ENCODE measurements at regions not wholly inside any gene's neighbourhood (a gene's known extent, or its start where the extent isn't known, plus 50 kb on each side); places are given as distances from the start of the nearest gene placed in this dataset.

- no peak overlapping the region for H3K27ac ChIP-seq
- no peaks in the 10 kb centered on the region; the same call in none of the 2 replicates for H3K36me3 ChIP-seq
- peaks cover 6% of the 10 kb centered on the region for H3K4me1 ChIP-seq
- no peak overlapping the region for H3K4me3 ChIP-seq
- H3K27me3 ChIP-seq: no peaks in the 10 kb centered on the region
- DNase-seq: no peak
- H3K9me3 ChIP-seq (replicated peaks): peaks cover 14% of the 10 kb centered on the region
These were observed 63.7 kb upstream of the CAMK1G start for GRCh38 chr1:209519786-209520185.

- DNase-seq: no peak
- H3K36me3 ChIP-seq: no peaks in the 10 kb centered on the region
- no peak overlapping the region for H3K4me3 ChIP-seq
- H3K4me1 ChIP-seq: peaks cover 36% of the 10 kb centered on the region
- H3K27ac ChIP-seq: no peak overlapping the region
- no peaks in the 10 kb centered on the region for H3K27me3 ChIP-seq
- H3K9me3 ChIP-seq (replicated peaks): peaks cover 12% of the 10 kb centered on the region
These were observed 60.7 kb upstream of the CAMK1G start for GRCh38 chr1:209522826-209523225.

GRCh38 chr1:209526137-209526536, 57.4 kb upstream of the CAMK1G start:
- Histone ChIP-seq H3K36me3 (no peaks in the 10 kb centered on the region), H3K27ac (peak overlapping the region; percentile 92), H3K4me3 (no peak overlapping the region), H3K4me1 (peaks cover 47% of the 10 kb centered on the region), H3K9me3 (replicated peaks) (peaks cover under 1% of the 10 kb centered on the region; the same call in 1 of the 2 replicates), H3K27me3 (no peaks in the 10 kb centered on the region)
- DNase-seq: peak; percentile 96 to 99

- Histone ChIP-seq H3K27ac (peak overlapping the region; percentile 92), H3K27me3 (no peaks in the 10 kb centered on the region), H3K4me1 (peaks cover 56% of the 10 kb centered on the region), H3K4me3 (no peak overlapping the region), H3K36me3 (no peaks in the 10 kb centered on the region), H3K9me3 (replicated peaks) (no peaks in the 10 kb centered on the region)
- DNase-seq: peak in 1 of 2 experiments; percentile 66
These were observed 56.1 kb upstream of the CAMK1G start for GRCh38 chr1:209527372-209527771.

GRCh38 chr1:209527993-209528717, 55.4 kb upstream of the CAMK1G start:
- DNase-seq: peak; percentile 33 to 48
- Histone ChIP-seq H3K27me3 (no peaks in the 10 kb centered on the region), H3K4me3 (no peak overlapping the region), H3K27ac (peak overlapping the region; percentile 92), H3K4me1 (peaks cover 57% of the 10 kb centered on the region), H3K36me3 (no peaks in the 10 kb centered on the region), H3K9me3 (replicated peaks) (no peaks in the 10 kb centered on the region)

- H3K9me3 ChIP-seq (replicated peaks): no peaks in the 10 kb centered on the region
- no peak overlapping the region for H3K4me3 ChIP-seq
- peaks cover 67% of the 10 kb centered on the region for H3K4me1 ChIP-seq
- H3K27me3 ChIP-seq: no peaks in the 10 kb centered on the region
- DNase-seq: no peak
- H3K36me3 ChIP-seq: no peaks in the 10 kb centered on the region
- H3K27ac ChIP-seq: no peak overlapping the region
These were observed 54.3 kb upstream of the CAMK1G start for GRCh38 chr1:209529233-209529632.

- H3K36me3 ChIP-seq: no peaks in the 10 kb centered on the region; the same call in 1 of the 2 replicates
- peaks cover 54% of the 10 kb centered on the region for H3K4me1 ChIP-seq
- no peak overlapping the region for H3K27ac ChIP-seq
- H3K27me3 ChIP-seq: no peaks in the 10 kb centered on the region
- no peak for DNase-seq
- H3K4me3 ChIP-seq: no peak overlapping the region
- H3K9me3 ChIP-seq (replicated peaks): no peaks in the 10 kb centered on the region
These were observed 52.5 kb upstream of the CAMK1G start for GRCh38 chr1:209531006-209531405.

GRCh38 chr1:209531549-209531948, 52.0 kb upstream of the CAMK1G start:
- H3K4me3 ChIP-seq: no peak overlapping the region
- H3K4me1 ChIP-seq: peaks cover 49% of the 10 kb centered on the region
- H3K27ac ChIP-seq: no peak overlapping the region
- no peaks in the 10 kb centered on the region for H3K27me3 ChIP-seq
- DNase-seq: no peak
- H3K36me3 ChIP-seq: no peaks in the 10 kb centered on the region; the same call in 1 of the 2 replicates
- no peaks in the 10 kb centered on the region for H3K9me3 ChIP-seq (replicated peaks)

Data from SJCRH30 (cell line).